IPS-18a (cell line): ENCODE measurements at regions not wholly inside any gene's neighbourhood (a gene's known extent, or its start where the extent isn't known, plus 50 kb on each side); places are given as distances from the start of the nearest gene placed in this dataset.

ENCODE experiments used
- H3K27ac ChIP-seq: one replicate; pipeline ENCODE4 v1.5.1; 2013; ENCODE audit warnings: low read length
- H3K27me3 ChIP-seq: one replicate; pipeline ENCODE4 v1.6.1; 2013; ENCODE audit warnings: mild to moderate bottlenecking, low read length; ENCODE audit not compliant: control insufficient read depth, insufficient read depth
- H3K36me3 ChIP-seq: one replicate; pipeline ENCODE4 v1.6.1; 2013; ENCODE audit warnings: low read depth, low read length; ENCODE audit not compliant: control insufficient read depth
- H3K4me1 ChIP-seq: one replicate; pipeline ENCODE4 v1.6.1; 2013; ENCODE audit warnings: low read depth, low read length; ENCODE audit not compliant: control insufficient read depth
- H3K4me3 ChIP-seq: one replicate; pipeline ENCODE4 v1.5.1; 2013; ENCODE audit warnings: low read length
- H3K9ac ChIP-seq: one replicate; pipeline ENCODE4 v1.6.1; 2013; ENCODE audit warnings: mild to moderate bottlenecking, low read length, moderate library complexity
- H3K9me3 ChIP-seq: one replicate; pipeline ENCODE4 v1.6.1; 2013; ENCODE audit warnings: low read depth, low read length; ENCODE audit not compliant: control insufficient read depth

GRCh38 chr7:98514211-98515031 lies 102.7 kb upstream of the NPTX2 start:
- Histone ChIP-seq H3K36me3 (no peaks in the 10 kb centered on the region), H3K9ac (no peak overlapping the region), H3K27ac (no peak overlapping the region), H3K4me3 (no peak overlapping the region), H3K9me3 (no peaks in the 10 kb centered on the region), H3K27me3 (no peaks in the 10 kb centered on the region), H3K4me1 (no peaks in the 10 kb centered on the region)

- Histone ChIP-seq H3K27ac (no peak overlapping the region), H3K9me3 (no peaks in the 10 kb centered on the region), H3K4me1 (no peaks in the 10 kb centered on the region), H3K4me3 (no peak overlapping the region), H3K36me3 (no peaks in the 10 kb centered on the region), H3K9ac (no peak overlapping the region), H3K27me3 (no peaks in the 10 kb centered on the region)
Observed at GRCh38 chr7:98511175-98511574, 105.9 kb upstream of the NPTX2 start.

- H3K4me1 ChIP-seq: no peaks in the 10 kb centered on the region
- H3K27me3 ChIP-seq: no peaks in the 10 kb centered on the region
- H3K9ac ChIP-seq: no peak overlapping the region
- H3K36me3 ChIP-seq: no peaks in the 10 kb centered on the region
- H3K27ac ChIP-seq: no peak overlapping the region
- H3K4me3 ChIP-seq: no peak overlapping the region
- H3K9me3 ChIP-seq: no peaks in the 10 kb centered on the region
Observed at GRCh38 chr7:98509836-98510235, 107.2 kb upstream of the NPTX2 start.

- H3K9ac ChIP-seq: no peak overlapping the region
- no peak overlapping the region for H3K27ac ChIP-seq
- no peaks in the 10 kb centered on the region for H3K9me3 ChIP-seq
- no peak overlapping the region for H3K4me3 ChIP-seq
- H3K36me3 ChIP-seq: no peaks in the 10 kb centered on the region
- no peaks in the 10 kb centered on the region for H3K27me3 ChIP-seq
- no peaks in the 10 kb centered on the region for H3K4me1 ChIP-seq
Observed at GRCh38 chr7:98506471-98506870, 105.6 kb upstream of the BAIAP2L1 start.

GRCh38 chr7:98500764-98501163 lies 99.9 kb upstream of the BAIAP2L1 start:
- H3K9me3 ChIP-seq: no peaks in the 10 kb centered on the region
- H3K4me3 ChIP-seq: no peak overlapping the region
- no peaks in the 10 kb centered on the region for H3K36me3 ChIP-seq
- no peaks in the 10 kb centered on the region for H3K4me1 ChIP-seq
- H3K27ac ChIP-seq: no peak overlapping the region
- no peak overlapping the region for H3K9ac ChIP-seq
- no peaks in the 10 kb centered on the region for H3K27me3 ChIP-seq

GRCh38 chr7:98496618-98497017 lies 95.7 kb upstream of the BAIAP2L1 start:
- Histone ChIP-seq H3K27ac (no peak overlapping the region), H3K9me3 (no peaks in the 10 kb centered on the region), H3K36me3 (no peaks in the 10 kb centered on the region), H3K9ac (no peak overlapping the region), H3K4me3 (no peak overlapping the region), H3K27me3 (no peaks in the 10 kb centered on the region), H3K4me1 (no peaks in the 10 kb centered on the region)

- Histone ChIP-seq H3K27ac (no peak overlapping the region), H3K27me3 (no peaks in the 10 kb centered on the region), H3K9ac (no peak overlapping the region), H3K4me1 (no peaks in the 10 kb centered on the region), H3K9me3 (no peaks in the 10 kb centered on the region), H3K4me3 (no peak overlapping the region), H3K36me3 (no peaks in the 10 kb centered on the region)
Observed at GRCh38 chr7:98495200-98495955, 94.5 kb upstream of the BAIAP2L1 start.

- Histone ChIP-seq H3K9ac (no peak overlapping the region), H3K36me3 (no peaks in the 10 kb centered on the region), H3K27ac (no peak overlapping the region), H3K27me3 (no peaks in the 10 kb centered on the region), H3K9me3 (no peaks in the 10 kb centered on the region), H3K4me3 (no peak overlapping the region), H3K4me1 (no peaks in the 10 kb centered on the region)
Observed at GRCh38 chr7:98493030-98493778, 92.3 kb upstream of the BAIAP2L1 start.

GRCh38 chr7:98488167-98488566 lies 87.3 kb upstream of the BAIAP2L1 start:
- no peaks in the 10 kb centered on the region for H3K27me3 ChIP-seq
- no peaks in the 10 kb centered on the region for H3K9me3 ChIP-seq
- no peak overlapping the region for H3K9ac ChIP-seq
- no peaks in the 10 kb centered on the region for H3K36me3 ChIP-seq
- no peak overlapping the region for H3K4me3 ChIP-seq
- no peaks in the 10 kb centered on the region for H3K4me1 ChIP-seq
- no peak overlapping the region for H3K27ac ChIP-seq

- Histone ChIP-seq H3K4me1 (no peaks in the 10 kb centered on the region), H3K9me3 (no peaks in the 10 kb centered on the region), H3K4me3 (no peak overlapping the region), H3K27ac (no peak overlapping the region), H3K36me3 (no peaks in the 10 kb centered on the region), H3K27me3 (no peaks in the 10 kb centered on the region), H3K9ac (no peak overlapping the region)
Observed at GRCh38 chr7:98483964-98484545, 83.2 kb upstream of the BAIAP2L1 start.

- no peak overlapping the region for H3K27ac ChIP-seq
- H3K9ac ChIP-seq: no peak overlapping the region
- H3K36me3 ChIP-seq: no peaks in the 10 kb centered on the region
- no peaks in the 10 kb centered on the region for H3K27me3 ChIP-seq
- H3K4me1 ChIP-seq: no peaks in the 10 kb centered on the region
- no peaks in the 10 kb centered on the region for H3K9me3 ChIP-seq
- no peak overlapping the region for H3K4me3 ChIP-seq
Observed at GRCh38 chr7:98483276-98483963, 82.5 kb upstream of the BAIAP2L1 start.
